Tongue (tissue), 1 donor: ENCODE measurements at regions not wholly inside any gene's neighbourhood (a gene's known extent, or its start where the extent isn't known, plus 50 kb on each side); places are given as distances from the start of the nearest gene placed in this dataset.

Experiments used
- DNase-seq: peaks from one replicate; pipeline ENCODE4 v3.0.0-alpha.2; 2015

- DNase-seq: no peak
Measured at GRCh38 chr2:238561230-238561629, 134.5 kb downstream of the ASB1 start.

- no peak for DNase-seq
Measured at GRCh38 chr2:238562446-238562845, 135.7 kb downstream of the ASB1 start.

- no peak for DNase-seq
Measured at GRCh38 chr2:238563551-238563950, 136.8 kb downstream of the ASB1 start.

GRCh38 chr2:238564286-238564920 lies 137.7 kb downstream of the ASB1 start:
- DNase-seq: no peak

- no peak for DNase-seq
Measured at GRCh38 chr2:238565031-238565430, 138.3 kb downstream of the ASB1 start.

- peak; percentile 29 for DNase-seq
Measured at GRCh38 chr2:238566001-238566645, 139.4 kb downstream of the ASB1 start.

GRCh38 chr2:238567067-238567855 lies 140.5 kb downstream of the ASB1 start:
- no peak for DNase-seq

GRCh38 chr2:238567996-238568395 lies 141.3 kb downstream of the ASB1 start:
- DNase-seq: no peak

GRCh38 chr2:238568455-238569440 lies 142.0 kb downstream of the ASB1 start:
- peak; percentile 37 for DNase-seq

- DNase-seq: peak; percentile 21
Measured at GRCh38 chr2:238569507-238570195, 142.9 kb downstream of the ASB1 start.

- DNase-seq: no peak
Measured at GRCh38 chr2:238570391-238570790, 143.7 kb downstream of the ASB1 start.

GRCh38 chr2:238570926-238571325 lies 144.2 kb downstream of the ASB1 start:
- no peak for DNase-seq

- peak; percentile 45 for DNase-seq
Measured at GRCh38 chr2:238571661-238572372, 145.1 kb downstream of the ASB1 start.

- no peak for DNase-seq
Measured at GRCh38 chr2:238573065-238573778, 146.5 kb downstream of the ASB1 start.

GRCh38 chr2:238573916-238574315 lies 147.2 kb downstream of the ASB1 start:
- no peak for DNase-seq

- DNase-seq: no peak
Measured at GRCh38 chr2:238574490-238575271, 148.0 kb downstream of the ASB1 start.

- no peak for DNase-seq
Measured at GRCh38 chr2:238576674-238577073, 149.9 kb downstream of the ASB1 start.

GRCh38 chr2:238578256-238578655 lies 151.5 kb downstream of the ASB1 start:
- no peak for DNase-seq

- DNase-seq: no peak
Measured at GRCh38 chr2:238580486-238580885, 153.8 kb downstream of the ASB1 start.
